Left kidney (tissue), 1 donor: ENCODE measurements at regions not wholly inside any gene's neighbourhood (a gene's known extent, or its start where the extent isn't known, plus 50 kb on each side); places are given as distances from the start of the nearest gene placed in this dataset.

Source experiments
- DNase-seq: peaks from one replicate; pipeline ENCODE4 v3.0.0-alpha.2; 2013

DNA sequence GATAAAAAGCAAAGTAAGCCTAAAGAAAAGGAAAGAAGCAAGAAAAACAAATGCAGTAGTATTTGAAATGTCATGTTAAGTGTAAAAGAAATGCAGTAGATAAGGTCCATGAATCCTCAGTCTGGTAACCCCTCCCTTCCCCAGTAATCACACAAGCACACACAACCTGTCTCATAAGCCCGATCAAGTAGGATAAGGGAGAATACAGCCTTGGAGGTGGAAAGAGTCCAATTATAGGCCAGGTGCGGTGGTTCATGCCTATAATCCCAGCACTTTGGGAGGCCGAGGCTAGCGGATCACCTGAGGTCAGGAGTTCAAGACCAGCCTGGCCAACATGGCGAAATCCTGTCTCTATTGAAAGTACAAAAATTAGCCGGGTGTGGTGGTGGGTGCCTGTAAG, 117.9 kb downstream of the GADD45G start:
- DNase-seq: no peak

DNA sequence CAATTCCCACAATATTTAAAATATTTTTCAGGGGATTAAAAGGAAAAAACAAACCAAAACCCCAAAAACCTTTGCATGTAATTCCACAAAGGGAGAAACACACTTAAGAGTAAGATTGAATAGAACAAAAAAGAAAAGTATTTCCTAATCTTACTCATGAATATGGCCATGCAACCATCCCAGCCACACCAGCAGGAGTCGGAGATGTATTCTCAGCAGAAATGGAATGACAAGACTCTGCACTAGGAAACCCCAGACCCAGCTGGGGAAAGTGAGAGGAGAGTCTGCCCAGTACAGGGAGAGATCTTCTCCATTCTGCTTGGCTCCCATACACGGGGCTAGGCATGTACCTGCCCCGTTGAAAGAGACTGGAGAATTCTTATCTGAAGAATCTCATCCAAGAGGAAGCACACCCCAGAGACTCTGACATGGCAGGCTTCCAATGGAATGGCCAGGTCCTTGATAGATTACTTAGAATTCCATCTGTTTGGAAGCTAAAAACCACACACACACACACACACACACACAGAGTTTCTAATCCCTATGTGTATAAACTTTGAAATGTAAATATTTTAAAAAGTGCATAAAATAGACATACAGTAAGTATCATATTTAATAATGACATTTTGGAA, 118.8 kb downstream of the GADD45G start:
- no peak for DNase-seq

DNA sequence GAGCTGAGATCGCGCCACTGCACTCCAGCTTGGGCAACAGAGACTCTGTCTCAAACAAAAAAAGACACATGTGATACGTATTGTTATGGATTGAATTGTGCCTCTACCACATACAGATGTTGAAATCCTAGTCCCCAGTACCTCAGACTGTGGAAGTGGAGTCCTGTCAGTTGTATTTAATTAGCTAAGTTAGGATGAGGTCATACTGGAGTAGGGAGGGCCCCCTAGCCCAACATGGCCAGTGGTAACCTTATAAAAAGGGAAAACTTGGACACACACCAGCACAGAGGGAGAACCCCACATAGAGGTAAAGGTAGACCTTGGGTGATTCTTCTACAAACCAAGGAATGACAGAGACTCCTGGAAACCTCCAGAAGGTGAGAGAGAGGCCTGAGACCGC, 119.8 kb downstream of the GADD45G start:
- DNase-seq: no peak

DNA sequence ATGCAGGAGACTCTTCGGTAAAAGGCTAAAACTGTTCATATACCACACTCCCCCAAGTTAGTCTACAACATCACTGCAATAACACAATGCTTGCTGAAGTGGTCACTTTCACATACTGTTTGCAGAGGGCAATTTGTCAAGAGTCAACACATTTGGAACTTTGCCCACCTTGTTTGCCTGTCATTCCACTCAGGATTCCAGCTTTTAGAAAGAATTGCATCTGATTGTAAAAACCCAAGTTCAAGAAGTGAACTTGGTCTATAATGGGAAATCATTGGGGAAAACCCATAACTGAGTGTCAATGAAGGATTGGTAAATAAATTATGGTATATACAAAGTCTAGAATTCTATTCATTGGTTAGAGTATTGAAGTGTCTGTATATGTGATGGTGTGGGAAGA, 120.5 kb downstream of the GADD45G start:
- DNase-seq: no peak

DNA sequence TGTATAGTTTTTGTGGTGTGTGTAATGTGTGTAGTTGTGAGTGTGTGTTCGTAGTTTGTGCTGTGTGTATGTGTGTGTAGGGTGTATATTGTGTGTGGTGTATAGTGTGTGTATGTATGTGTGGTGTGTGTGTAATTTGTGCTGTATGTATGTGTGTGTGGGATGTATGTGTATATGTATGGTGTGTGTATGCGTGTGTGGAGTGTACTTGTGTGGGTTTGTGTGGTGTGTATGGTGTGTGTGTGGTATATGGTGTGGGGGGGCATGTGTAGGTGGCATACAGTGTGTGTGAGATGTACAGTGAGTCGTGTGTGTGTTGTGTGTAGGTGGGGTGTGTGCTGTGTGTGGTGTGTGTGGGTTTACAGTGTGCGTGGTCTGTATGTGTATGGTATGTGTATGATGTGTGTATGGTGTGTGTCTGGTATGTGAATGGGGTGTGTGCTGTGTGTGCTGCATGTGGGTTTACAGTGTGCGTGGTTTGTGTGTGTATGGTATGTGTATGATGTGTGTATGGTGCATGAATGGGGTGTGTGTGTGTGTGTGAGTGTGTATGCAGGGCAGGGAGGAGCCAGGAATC, 125.2 kb downstream of the GADD45G start:
- no peak for DNase-seq

GRCh38 chr9:89730715-89731114, 125.9 kb downstream of the GADD45G start:
- DNase-seq: no peak

DNA sequence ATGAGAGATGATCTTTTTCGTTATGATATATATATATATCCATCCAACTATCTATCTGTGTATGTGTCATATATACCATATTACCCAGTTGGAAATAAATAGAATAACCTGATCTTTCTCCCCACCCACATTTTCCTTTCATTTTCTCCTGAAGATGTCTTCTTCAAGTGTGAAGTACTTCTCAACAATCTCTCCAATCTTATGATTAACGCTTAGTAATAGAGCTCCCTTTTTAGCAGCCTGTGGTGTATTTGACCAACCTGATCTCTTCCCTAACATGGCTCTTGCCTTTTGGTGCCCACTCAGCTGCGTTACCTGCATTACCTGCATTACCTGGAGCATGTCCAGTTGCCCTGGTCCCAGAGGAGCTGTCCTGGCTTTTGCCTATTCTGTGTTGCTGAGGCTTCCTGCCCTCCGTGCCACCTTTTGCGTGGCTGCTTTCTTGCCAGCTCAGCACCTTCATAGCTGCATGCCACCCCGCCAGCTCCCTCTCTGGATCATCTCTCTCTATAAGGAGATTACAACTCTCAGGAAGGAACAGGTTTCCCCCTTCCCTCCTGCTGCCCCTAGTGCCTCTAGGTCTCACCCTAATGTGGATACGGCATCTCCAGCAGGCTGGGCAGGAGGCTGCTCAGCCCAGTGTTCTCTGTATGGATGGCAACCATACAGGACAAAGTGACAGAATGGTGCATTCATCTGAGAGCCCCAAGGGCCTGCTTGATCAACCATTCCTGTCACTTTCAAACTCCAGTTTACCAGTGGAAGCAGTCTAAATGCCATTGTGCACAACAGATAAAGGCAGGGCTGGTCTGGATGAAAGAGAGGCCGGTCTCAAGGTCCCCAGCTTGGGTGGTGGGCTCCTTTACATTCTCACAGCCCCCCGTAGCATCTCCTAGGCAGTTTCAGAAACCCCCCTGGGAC, 126.7 kb downstream of the GADD45G start:
- DNase-seq: no peak

- no peak for DNase-seq
Observed at GRCh38 chr9:89732295-89732938, 127.6 kb downstream of the GADD45G start.

DNA sequence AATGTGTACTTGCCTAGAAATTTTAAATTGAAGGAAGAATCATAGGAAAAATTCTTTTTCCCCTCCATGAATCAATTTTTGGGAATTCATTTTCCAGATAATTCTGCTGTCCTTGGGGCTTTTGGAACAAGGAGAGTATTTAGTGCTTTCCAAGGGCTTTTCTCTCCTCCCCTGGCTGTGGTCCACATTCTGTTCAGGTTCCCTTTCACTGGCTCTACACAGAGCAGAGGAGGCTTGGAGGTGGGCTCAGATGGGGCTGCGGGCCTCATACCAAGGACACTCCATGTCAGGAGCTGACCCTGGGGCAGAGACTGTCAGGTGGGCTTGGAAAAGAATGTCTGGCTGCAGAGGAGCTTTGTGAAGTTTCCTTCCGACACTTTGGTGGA, 128.1 kb downstream of the GADD45G start:
- no peak for DNase-seq

GRCh38 chr9:89734600-89735041, 129.8 kb downstream of the GADD45G start:
- no peak for DNase-seq

GRCh38 chr9:89738137-89738932, 133.5 kb downstream of the GADD45G start:
- DNase-seq: no peak

GRCh38 chr9:89739511-89739910, 134.7 kb downstream of the GADD45G start:
- DNase-seq: no peak

GRCh38 chr9:89739916-89740315, 135.1 kb downstream of the GADD45G start:
- no peak for DNase-seq

DNA sequence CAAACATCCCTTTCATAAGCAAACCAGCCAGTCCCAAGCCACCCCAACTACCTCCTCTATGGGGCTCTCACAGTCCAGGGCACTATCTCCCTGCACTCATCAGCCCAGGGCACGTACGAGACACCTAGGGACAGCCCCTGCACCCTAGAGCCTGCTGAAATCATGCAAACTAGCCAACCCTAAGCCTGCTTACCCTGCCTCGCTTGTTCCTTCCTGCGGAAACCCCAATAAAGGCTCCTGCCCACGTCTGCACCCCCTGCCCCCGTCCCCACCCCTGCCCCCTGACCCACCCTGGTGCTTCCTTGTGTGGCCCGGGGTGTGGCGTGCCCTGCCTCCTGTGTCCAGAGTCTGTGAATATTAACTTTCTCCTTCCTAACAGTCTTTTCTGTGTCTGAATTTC, 135.9 kb downstream of the GADD45G start:
- no peak for DNase-seq

- no peak for DNase-seq
Observed at GRCh38 chr9:89742660-89743059, 137.8 kb downstream of the GADD45G start.

DNA sequence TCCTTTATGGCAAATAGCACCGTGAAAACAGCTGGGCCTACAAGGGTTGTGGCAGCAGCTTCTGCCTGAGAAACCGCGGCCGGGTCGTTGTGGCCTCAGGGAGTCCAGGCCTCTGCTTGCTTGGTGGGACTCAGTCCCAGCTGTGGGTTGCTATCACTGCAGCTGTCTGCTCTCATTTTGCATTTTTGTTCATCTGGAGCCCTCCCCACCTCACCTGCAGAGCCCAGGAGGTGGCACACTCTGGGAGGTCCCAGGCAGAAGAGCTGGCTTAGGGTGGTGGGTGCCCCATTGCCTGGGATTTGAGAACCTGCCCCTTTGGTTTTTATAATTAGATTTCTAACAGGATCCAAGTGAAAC, 138.4 kb downstream of the GADD45G start:
- no peak for DNase-seq

DNA sequence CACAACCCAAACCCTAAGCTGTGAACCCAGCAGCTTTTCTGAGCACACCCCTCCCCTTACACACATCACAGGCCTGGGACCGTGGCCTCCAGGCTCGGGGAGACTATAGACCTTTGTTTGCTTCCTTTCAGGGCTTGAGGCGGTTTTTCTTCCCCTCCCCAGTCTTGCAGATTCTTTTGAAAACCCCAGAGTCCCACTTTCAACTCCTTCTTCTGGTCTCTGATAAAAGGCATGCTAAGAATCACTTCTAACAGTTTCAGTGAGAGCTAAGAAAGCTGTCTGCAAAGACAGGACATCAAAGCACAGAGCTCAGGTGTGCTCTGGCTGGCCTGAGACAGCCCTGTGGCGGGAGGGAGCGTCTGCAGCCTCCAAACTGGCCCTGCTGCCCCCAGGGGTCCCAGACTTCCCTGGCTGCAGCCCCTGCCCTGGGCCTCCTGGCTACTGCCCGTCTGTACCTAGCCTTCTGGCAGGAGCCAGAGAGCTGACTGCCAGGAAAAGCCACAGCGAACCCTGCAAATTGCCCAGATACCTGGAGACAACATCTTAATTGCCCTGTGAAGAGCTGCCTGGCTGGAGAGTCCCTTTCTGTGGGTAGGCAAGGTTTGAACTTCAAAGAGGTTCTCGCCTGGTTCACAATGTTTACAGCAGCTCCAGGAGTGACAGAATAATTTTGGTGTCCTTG, 138.9 kb downstream of the GADD45G start:
- no peak for DNase-seq

DNA sequence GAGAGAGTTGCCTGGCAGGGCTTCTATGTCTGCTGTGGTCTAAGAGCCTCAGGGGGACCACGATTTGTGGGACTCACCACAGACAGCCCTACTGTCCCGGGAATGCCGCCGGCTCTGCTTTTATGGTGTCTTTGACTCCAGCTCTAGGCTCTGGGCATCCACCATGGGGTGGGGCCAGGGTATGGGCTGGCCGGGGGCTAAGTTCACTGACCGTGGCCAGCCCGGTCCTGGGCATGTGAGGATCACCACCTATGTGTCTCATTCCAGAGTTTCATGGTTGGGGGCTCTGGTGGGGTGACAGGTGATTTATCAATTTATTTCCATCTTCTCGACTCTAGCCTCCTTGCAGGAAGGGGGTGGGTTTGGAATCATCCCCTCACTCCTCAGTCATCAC, 139.4 kb downstream of the GADD45G start:
- no peak for DNase-seq

GRCh38 chr9:89744730-89745129, 139.9 kb downstream of the GADD45G start:
- DNase-seq: no peak

DNA sequence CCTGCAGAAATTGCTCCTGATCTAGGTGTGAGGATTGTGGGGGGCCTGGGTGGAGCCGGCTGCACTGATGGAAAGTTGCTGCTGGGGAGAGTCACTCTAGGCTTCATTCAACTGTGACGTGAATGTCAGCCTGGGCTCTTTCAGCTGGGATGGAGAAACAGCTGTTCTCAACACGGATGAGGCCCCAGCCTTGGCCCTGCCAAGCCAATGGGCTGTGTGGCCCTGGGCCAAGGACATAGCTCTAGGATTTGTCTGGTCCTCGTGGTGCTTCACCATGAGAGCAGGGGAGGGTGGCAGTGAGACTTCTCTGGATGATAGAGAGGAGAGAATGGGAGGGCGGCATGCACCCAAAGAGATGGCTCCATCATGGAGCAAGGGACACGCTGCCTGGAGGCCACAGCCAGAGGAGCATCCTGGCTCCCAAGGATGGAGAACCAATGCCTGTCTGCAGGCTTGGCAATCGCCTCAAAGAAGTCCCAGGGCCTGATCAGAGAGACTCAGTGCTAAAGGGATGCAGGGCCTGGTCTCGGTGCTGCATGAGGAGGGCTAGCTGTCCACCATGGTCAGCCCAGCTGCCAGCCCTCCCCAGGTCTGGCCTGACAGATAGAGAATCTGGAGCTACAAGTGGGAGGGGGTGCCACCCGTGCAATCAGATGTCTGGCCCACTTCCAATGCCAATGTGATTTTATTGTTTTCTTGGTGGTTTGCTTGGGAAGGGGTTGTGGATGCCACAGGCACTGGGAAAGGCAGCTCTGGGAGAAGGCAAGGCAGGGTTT, 141.0 kb downstream of the GADD45G start:
- no peak for DNase-seq
